Neural cell (in vitro differentiated cells): ENCODE measurements at regions not wholly inside any gene's neighbourhood (a gene's known extent, or its start where the extent isn't known, plus 50 kb on each side); places are given as distances from the start of the nearest gene placed in this dataset.
A peak's percentile ranks its signal among the peaks of the same experiment; 100 is the strongest.

Experiments used
- H2AFZ ChIP-seq: fragments of 200-600, 300-800 bp; sonication (generic), shearing (Covaris generic); 2 replicates; pipeline ENCODE4 v1.6.0; 2014; ENCODE audit warnings: low read depth, mild to moderate bottlenecking, antibody characterized with exemption, low read length, moderate library complexity
- H3F3A ChIP-seq: fragments of 200-600 bp; shearing (Covaris generic); 2 replicates; pipeline ENCODE4 v1.6.1; 2016; ENCODE audit warnings: mild to moderate bottlenecking, moderate library complexity, mixed read lengths, antibody characterized with exemption, low read length; ENCODE audit not compliant: insufficient read depth, poor library complexity, severe bottlenecking
- H3K27ac ChIP-seq: fragments of 200-600, 300-800 bp; sonication (generic), shearing (Covaris generic); 2 replicates; pipeline ENCODE4 v1.5.1; 2014; ENCODE audit warnings: mild to moderate bottlenecking, low read length, moderate library complexity
- H3K27me3 ChIP-seq: fragments of 300-800, 200-600 bp; sonication (generic), shearing (Covaris generic); 2 replicates; pipeline ENCODE4 v1.6.0; 2014; ENCODE audit warnings: mild to moderate bottlenecking, low read depth, low read length, moderate library complexity; ENCODE audit not compliant: insufficient read depth
- H3K36me3 ChIP-seq: fragments of 300-800, 200-600 bp; sonication (generic), shearing (Covaris generic); 2 replicates; pipeline ENCODE4 v1.5.1; 2014; ENCODE audit warnings: mild to moderate bottlenecking, antibody characterized with exemption, low read length, moderate library complexity; ENCODE audit not compliant: insufficient read depth
- H3K4me2 ChIP-seq: fragments of 300-800, 200-600 bp; sonication (generic), shearing (Covaris generic); 2 replicates; pipeline ENCODE4 v1.6.0; 2014; ENCODE audit warnings: mild to moderate bottlenecking, low read length
- H3K4me3 ChIP-seq: fragments of 300-800, 200-600 bp; sonication (generic), shearing (Covaris generic); 2 replicates; pipeline ENCODE4 v1.5.1; 2014; ENCODE audit warnings: mild to moderate bottlenecking, low read length, moderate library complexity
- H3K79me2 ChIP-seq: fragments of 200-600 bp; shearing (Covaris generic); replicated peaks from 2 replicates; pipeline ENCODE4 v1.6.0; 2014; ENCODE audit warnings: mild to moderate bottlenecking, low read length, moderate library complexity; ENCODE audit not compliant: insufficient read depth
- H3K9ac ChIP-seq: fragments of 300-800, 200-600 bp; sonication (generic), shearing (Covaris generic); 2 replicates; pipeline ENCODE4 v1.6.1; 2016; ENCODE audit warnings: mild to moderate bottlenecking, low read length, mixed read lengths
- H3K9me2 ChIP-seq: fragments of 200-600 bp; shearing (Covaris generic); 2 replicates; pipeline ENCODE4 v1.6.1; 2016; ENCODE audit warnings: mild to moderate bottlenecking, low read length, mixed read lengths; ENCODE audit not compliant: insufficient read depth
- H3K9me3 ChIP-seq: fragments of 200-600, 300-800 bp; sonication (generic), shearing (Covaris generic); 2 replicates; pipeline ENCODE4 v1.6.1; 2016; ENCODE audit warnings: mild to moderate bottlenecking, mixed run types, low read length, moderate library complexity, mixed read lengths
- H4K20me1 ChIP-seq: fragments of 200-600 bp; shearing (Covaris generic); 2 replicates; pipeline ENCODE4 v1.6.1; 2016; ENCODE audit warnings: mild to moderate bottlenecking, mixed run types; ENCODE audit not compliant: insufficient read depth
- EP300 ChIP-seq: fragments of 450-650 bp; conservative IDR thresholded peaks from 2 replicates; pipeline ENCODE4 v1.6.1; 2014; ENCODE audit warnings: antibody characterized with exemption, mild to moderate bottlenecking, moderate library complexity; ENCODE audit not compliant: poor library complexity, severe bottlenecking
- EZH2 ChIP-seq: fragments of 200-600, 300-800 bp; shearing (Covaris generic), sonication (generic); IDR thresholded peaks from 2 replicates; pipeline ENCODE4 v1.6.1; 2014; ENCODE audit warnings: antibody characterized with exemption, low read length, borderline replicate concordance, mild to moderate bottlenecking; ENCODE audit not compliant: insufficient read depth, poor library complexity, severe bottlenecking
- MXI1 ChIP-seq: fragments of 450-650 bp; conservative IDR thresholded peaks from 2 replicates; pipeline ENCODE4 v1.6.1; 2014; ENCODE audit warnings: antibody characterized with exemption, mild to moderate bottlenecking; ENCODE audit not compliant: poor library complexity, severe bottlenecking
- POLR2AphosphoS5 ChIP-seq: IDR thresholded peaks from 2 replicates; pipeline ENCODE4 v1.6.1; 2012
- RAD21 ChIP-seq: fragments of 450-650 bp; conservative IDR thresholded peaks from 2 replicates; pipeline ENCODE4 v1.6.1; 2014; ENCODE audit warnings: antibody characterized with exemption, mild to moderate bottlenecking, moderate library complexity
- SMC3 ChIP-seq: fragments of 450-650 bp; conservative IDR thresholded peaks from 2 replicates; pipeline ENCODE4 v1.6.1; 2014; ENCODE audit warnings: antibody characterized with exemption, mild to moderate bottlenecking, moderate library complexity; ENCODE audit not compliant: poor library complexity
- TAF1 ChIP-seq: IDR thresholded peaks from 2 replicates; pipeline ENCODE4 v1.6.1; 2012; ENCODE audit warnings: low read depth
- TF ChIP-seq, protein P1 (sequence below): IDR thresholded peaks from 2 replicates; pipeline ENCODE4 v1.6.1; 2012; ENCODE audit warnings: borderline replicate concordance
- TF ChIP-seq, protein P2 (sequence below): fragments of 450-650 bp; IDR thresholded peaks from 2 replicates; pipeline ENCODE4 v1.5.1; 2014; ENCODE audit warnings: antibody characterized with exemption, mild to moderate bottlenecking, moderate library complexity; ENCODE audit not compliant: poor library complexity, severe bottlenecking

DNA sequence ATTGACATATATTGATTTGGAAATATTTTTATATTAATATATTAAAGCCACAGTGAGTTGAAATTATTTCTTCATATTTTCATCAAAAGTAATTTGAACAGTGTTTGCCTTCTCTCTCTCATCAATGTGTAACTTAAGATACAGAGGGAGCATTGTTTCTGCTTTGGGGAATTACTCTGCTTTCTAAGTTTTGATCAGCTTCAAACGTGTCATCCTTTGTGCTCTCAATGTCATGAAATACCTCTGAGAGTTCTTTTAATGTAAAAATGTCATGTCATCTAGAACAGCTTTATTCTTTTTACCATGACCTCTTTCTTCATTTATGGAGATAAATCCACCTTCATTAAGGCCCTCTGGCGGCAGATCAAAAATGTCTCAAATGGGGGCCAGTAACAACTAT is 259.4 kb upstream of the STXBP5 start:
- Histone ChIP-seq H3K27me3 (no peaks in the 10 kb centered on the region), H3K79me2 (no peaks in the 10 kb centered on the region), H3K27ac (no peak overlapping the region), H3K9me3 (no peaks in the 10 kb centered on the region), H3K9ac (no peak overlapping the region), H3K9me2 (no peaks in the 10 kb centered on the region), H4K20me1 (no peaks in the 10 kb centered on the region), H3F3A (no peaks in the 10 kb centered on the region), H3K36me3 (no peaks in the 10 kb centered on the region), H2AFZ (no peak overlapping the region), H3K4me3 (no peak overlapping the region), H3K4me2 (no peak overlapping the region)
- TF ChIP-seq POLR2AphosphoS5 (peak; percentile 45), EP300 (no peak)

DNA sequence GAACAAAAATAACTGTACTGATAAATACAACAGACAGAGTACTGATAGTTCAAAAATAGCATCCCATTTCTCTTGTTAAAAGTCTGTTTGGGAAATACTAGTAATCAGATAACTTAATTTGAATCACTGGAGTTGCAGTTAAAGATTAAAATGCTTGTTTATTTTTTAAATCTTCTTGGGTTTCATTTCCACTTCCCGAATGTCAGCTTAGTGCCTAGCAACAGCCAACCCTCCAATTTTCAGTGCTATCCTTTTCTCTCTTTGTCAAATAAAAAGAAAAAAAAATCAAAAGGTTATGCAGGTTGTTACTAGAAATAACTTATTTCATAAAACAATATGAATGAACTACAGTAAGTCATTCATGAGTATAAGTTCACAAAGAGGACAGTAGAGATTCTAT is 257.7 kb upstream of the STXBP5 start:
- H3K4me2 ChIP-seq: no peak overlapping the region
- no peak overlapping the region for H2AFZ ChIP-seq

More for the DNA sequence above, 257.7 kb upstream of the STXBP5 start:
- Histone ChIP-seq H3K9me2 (no peaks in the 10 kb centered on the region), H3K9me3 (no peaks in the 10 kb centered on the region), H3K9ac (no peak overlapping the region), H3K27ac (no peak overlapping the region), H3K4me3 (no peak overlapping the region), H3K79me2 (no peaks in the 10 kb centered on the region), H3F3A (no peaks in the 10 kb centered on the region), H4K20me1 (no peaks in the 10 kb centered on the region), H3K27me3 (no peaks in the 10 kb centered on the region), H3K36me3 (no peaks in the 10 kb centered on the region)
- no peak for TF ChIP-seq TAF1
- TF ChIP-seq, protein P1, sequence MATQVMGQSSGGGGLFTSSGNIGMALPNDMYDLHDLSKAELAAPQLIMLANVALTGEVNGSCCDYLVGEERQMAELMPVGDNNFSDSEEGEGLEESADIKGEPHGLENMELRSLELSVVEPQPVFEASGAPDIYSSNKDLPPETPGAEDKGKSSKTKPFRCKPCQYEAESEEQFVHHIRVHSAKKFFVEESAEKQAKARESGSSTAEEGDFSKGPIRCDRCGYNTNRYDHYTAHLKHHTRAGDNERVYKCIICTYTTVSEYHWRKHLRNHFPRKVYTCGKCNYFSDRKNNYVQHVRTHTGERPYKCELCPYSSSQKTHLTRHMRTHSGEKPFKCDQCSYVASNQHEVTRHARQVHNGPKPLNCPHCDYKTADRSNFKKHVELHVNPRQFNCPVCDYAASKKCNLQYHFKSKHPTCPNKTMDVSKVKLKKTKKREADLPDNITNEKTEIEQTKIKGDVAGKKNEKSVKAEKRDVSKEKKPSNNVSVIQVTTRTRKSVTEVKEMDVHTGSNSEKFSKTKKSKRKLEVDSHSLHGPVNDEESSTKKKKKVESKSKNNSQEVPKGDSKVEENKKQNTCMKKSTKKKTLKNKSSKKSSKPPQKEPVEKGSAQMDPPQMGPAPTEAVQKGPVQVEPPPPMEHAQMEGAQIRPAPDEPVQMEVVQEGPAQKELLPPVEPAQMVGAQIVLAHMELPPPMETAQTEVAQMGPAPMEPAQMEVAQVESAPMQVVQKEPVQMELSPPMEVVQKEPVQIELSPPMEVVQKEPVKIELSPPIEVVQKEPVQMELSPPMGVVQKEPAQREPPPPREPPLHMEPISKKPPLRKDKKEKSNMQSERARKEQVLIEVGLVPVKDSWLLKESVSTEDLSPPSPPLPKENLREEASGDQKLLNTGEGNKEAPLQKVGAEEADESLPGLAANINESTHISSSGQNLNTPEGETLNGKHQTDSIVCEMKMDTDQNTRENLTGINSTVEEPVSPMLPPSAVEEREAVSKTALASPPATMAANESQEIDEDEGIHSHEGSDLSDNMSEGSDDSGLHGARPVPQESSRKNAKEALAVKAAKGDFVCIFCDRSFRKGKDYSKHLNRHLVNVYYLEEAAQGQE: no peak
- TF ChIP-seq POLR2AphosphoS5: no peak
- no peak for TF ChIP-seq EP300
- TF ChIP-seq SMC3: no peak
- TF ChIP-seq RAD21: no peak
- TF ChIP-seq EZH2: no peak
- TF ChIP-seq MXI1: no peak
- TF ChIP-seq, protein P2, sequence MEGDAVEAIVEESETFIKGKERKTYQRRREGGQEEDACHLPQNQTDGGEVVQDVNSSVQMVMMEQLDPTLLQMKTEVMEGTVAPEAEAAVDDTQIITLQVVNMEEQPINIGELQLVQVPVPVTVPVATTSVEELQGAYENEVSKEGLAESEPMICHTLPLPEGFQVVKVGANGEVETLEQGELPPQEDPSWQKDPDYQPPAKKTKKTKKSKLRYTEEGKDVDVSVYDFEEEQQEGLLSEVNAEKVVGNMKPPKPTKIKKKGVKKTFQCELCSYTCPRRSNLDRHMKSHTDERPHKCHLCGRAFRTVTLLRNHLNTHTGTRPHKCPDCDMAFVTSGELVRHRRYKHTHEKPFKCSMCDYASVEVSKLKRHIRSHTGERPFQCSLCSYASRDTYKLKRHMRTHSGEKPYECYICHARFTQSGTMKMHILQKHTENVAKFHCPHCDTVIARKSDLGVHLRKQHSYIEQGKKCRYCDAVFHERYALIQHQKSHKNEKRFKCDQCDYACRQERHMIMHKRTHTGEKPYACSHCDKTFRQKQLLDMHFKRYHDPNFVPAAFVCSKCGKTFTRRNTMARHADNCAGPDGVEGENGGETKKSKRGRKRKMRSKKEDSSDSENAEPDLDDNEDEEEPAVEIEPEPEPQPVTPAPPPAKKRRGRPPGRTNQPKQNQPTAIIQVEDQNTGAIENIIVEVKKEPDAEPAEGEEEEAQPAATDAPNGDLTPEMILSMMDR: no peak
